Spleen (tissue), 7 donors: ENCODE measurements at regions not wholly inside any gene's neighbourhood (a gene's known extent, or its start where the extent isn't known, plus 50 kb on each side); places are given as distances from the start of the nearest gene placed in this dataset.

ENCODE experiments used
- CTCF ChIP-seq, 11 experiments: fragments of 200-600 bp in 7 of 11; fragments of 450-650 bp in 4 of 11; sonication (generic) in 4 of 11; IDR thresholded peaks in 8 of 11; conservative IDR thresholded peaks in 3 of 11; 1 replicate in 7 of 11; 2 replicates in 4 of 11; pipeline versions ENCODE4 v1.4.0 to v1.8.0; 2016 to 2021; ENCODE audit warnings: antibody characterized with exemption in 11 of 11, inconsistent platforms in 4 of 11, mild to moderate bottlenecking in 1 of 11
- POLR2A ChIP-seq, 3 donors: fragments of 450-650 bp; IDR thresholded peaks; one replicate each; pipeline ENCODE4 v1.5.1; 2017; ENCODE audit warnings: antibody characterized with exemption in 3 of 3, mild to moderate bottlenecking in 1 of 3
- POLR2AphosphoS5 ChIP-seq, 3 donors: sonication (generic); formaldehyde crosslinking; IDR thresholded peaks; one replicate each; pipeline ENCODE4 v1.5.1; 2017; ENCODE audit warnings: antibody characterized with exemption in 3 of 3
- donor health status: DM: no; HTN: no; CAD: no; lungs with moderate emphysema.
- donor health status: DM: no; HTN: no; CAD: no.
- donor health status: DM: no; HTN: no; CAD: no.

- TF ChIP-seq CTCF (IDR thresholded peaks at IDR 0.05 in 8 of 11, conservative IDR thresholded peaks at IDR 0.05 in 3 of 11) = no peak
- no peak for TF ChIP-seq POLR2A (IDR thresholded peaks at IDR 0.05)
- no peak for TF ChIP-seq POLR2AphosphoS5 (IDR thresholded peaks at IDR 0.05)
These were observed 143.4 kb downstream of the NSUN3 start for GRCh38 chr3:94206291-94206690.
